HFF-Myc (cell line): ENCODE measurements at regions not wholly inside any gene's neighbourhood (a gene's known extent, or its start where the extent isn't known, plus 50 kb on each side); places are given as distances from the start of the nearest gene placed in this dataset.

ENCODE experiments used
- DNase-seq: peaks from one replicate; pipeline ENCODE4 v3.0.0-alpha.2; 2011; ENCODE audit warnings: low read depth; ENCODE audit errors: extremely low read depth
- H3K4me3 ChIP-seq: replicated peaks from 2 replicates; pipeline ENCODE4 v1.5.1; 2011; ENCODE audit warnings: low read depth, mild to moderate bottlenecking, control low read depth, low read length
- CTCF ChIP-seq: IDR thresholded peaks from 2 replicates; pipeline ENCODE4 v1.5.1; 2012; ENCODE audit warnings: mild to moderate bottlenecking, low read depth, low read length, control low read depth; ENCODE audit errors: missing control alignments

DNA sequence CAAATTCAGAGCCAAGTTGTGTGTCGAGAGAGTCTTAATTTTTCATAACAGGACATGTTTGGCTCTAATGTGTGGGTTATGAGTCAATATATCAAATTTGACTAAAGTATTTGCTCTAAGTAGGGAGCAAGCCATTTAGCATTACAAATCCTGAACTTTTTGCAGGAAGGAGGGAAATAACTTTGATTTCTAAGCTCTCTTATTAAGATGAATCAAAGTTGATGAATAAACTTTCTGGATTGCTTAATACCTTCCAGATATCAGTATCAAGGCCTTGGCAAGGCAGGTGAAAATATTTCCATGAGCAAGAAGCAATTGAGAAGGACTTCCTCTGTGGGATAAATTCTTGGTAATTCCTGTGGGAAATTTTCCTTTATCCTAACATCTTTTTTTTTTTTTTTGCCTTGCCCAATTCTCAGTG lies 258.8 kb downstream of the AHR start:
- DNase-seq: no peak
- no peak for TF ChIP-seq CTCF

GRCh38 chr7:17558135-17558534 lies 259.7 kb downstream of the AHR start:
- no peak for TF ChIP-seq CTCF
- DNase-seq: no peak
- H3K4me3 ChIP-seq: no peak overlapping the region

More for the DNA sequence above, 258.8 kb downstream of the AHR start:
- H3K4me3 ChIP-seq: no peak overlapping the region

DNA sequence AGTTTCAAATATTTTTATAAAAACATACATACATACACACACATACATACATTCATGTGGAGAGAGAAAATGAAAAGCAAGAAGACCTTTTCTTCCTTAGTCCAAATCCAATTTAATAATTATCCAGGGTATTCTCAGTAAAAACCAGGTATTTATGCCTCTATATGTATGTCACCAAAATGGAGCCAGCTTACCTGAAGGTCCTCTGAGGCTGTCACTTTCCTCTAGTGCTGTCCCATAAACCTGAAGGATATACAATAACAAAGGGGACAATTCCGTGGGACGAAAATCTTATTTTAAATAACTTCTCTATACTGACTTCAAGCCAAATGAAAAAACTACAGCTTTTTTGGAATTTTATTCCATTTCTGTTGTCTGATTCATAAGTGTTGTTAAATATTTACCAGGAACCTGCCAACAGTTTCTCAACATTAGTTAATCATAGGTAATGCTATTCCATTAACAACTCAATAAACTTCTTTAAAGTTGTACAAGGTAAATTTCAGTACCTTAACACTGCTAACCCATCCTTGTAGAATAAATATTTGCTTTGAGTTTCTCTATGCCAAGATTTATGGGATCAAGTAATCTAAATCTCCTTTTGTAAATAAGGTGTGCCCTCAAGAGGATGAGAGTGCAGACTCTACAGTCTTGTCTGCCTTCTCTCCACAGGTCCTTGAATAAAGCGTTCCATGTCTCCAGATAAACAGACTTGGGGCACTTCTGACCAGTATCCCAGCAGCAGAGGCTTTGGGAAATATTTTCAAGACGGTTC lies 260.3 kb downstream of the AHR start:
- no peak for DNase-seq
- TF ChIP-seq CTCF: no peak
- no peak overlapping the region for H3K4me3 ChIP-seq

- no peak for TF ChIP-seq CTCF
- DNase-seq: no peak
- no peak overlapping the region for H3K4me3 ChIP-seq
Measured at GRCh38 chr7:17559388-17559787, 260.9 kb downstream of the AHR start.

GRCh38 chr7:17560516-17560915 lies 262.1 kb downstream of the AHR start:
- no peak overlapping the region for H3K4me3 ChIP-seq
- TF ChIP-seq CTCF: no peak
- DNase-seq: no peak

DNA sequence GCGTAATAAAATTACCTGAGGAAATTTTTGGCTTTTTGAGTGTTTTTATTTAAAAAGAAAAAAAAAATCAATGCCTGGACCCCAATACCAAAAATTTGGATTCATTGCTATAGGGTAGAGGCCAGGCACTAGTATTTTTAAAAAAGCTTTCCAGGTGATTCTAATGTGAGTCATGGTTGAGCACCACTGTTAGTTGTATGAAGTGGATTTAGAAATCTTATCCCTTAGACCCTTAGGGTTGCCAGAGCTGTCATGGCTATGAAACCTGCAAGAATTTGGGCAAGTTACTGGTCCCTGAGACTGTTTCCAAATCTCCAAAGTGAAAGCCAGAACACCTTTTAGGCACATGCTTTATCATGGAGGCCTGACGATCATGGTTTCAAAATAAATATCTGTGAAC lies 262.5 kb downstream of the AHR start:
- TF ChIP-seq CTCF: no peak
- no peak for DNase-seq
- no peak overlapping the region for H3K4me3 ChIP-seq
